Cardiac muscle cell (in vitro differentiated cells and primary cell): ENCODE measurements at regions not wholly inside any gene's neighbourhood (a gene's known extent, or its start where the extent isn't known, plus 50 kb on each side); places are given as distances from the start of the nearest gene placed in this dataset.
A peak's percentile ranks its signal among the peaks of the same experiment; 100 is the strongest.

Experiments
- DNase-seq, 2 donors: peaks; one replicate each; pipeline versions ENCODE4 v3.0.0 to v3.0.0-alpha.2; 2010 to 2017; ENCODE audit warnings: low read depth in 1 of 2, low spot score in 1 of 2
- H3K27ac ChIP-seq: fragments of 200-600 bp; sonication (generic); 2 replicates; pipeline ENCODE4 v1.5.1; 2016
- H3K27me3 ChIP-seq: fragments of 200-600 bp; sonication (generic); 2 replicates; pipeline ENCODE4 v1.6.0; 2016; ENCODE audit warnings: control low read depth
- H3K36me3 ChIP-seq: fragments of 200-600 bp; sonication (generic); 2 replicates; pipeline ENCODE4 v1.5.1; 2016; ENCODE audit warnings: control low read depth
- H3K4me1 ChIP-seq: fragments of 200-600 bp; sonication (generic); 2 replicates; pipeline ENCODE4 v1.8.1; 2017; ENCODE audit warnings: low read depth, mild to moderate bottlenecking, mixed run types
- H3K4me3 ChIP-seq: fragments of 200-600 bp; sonication (generic); 2 replicates; pipeline ENCODE4 v1.5.1; 2016; ENCODE audit warnings: mild to moderate bottlenecking
- H3K9me3 ChIP-seq: fragments of 200-600 bp; sonication (generic); 2 replicates; pipeline ENCODE4 v1.5.1; 2017; ENCODE audit warnings: low read depth, mild to moderate bottlenecking, control low read depth
- CTCF ChIP-seq: IDR thresholded peaks from 2 replicates; pipeline ENCODE4 v1.5.1; 2012; ENCODE audit warnings: low read depth, mild to moderate bottlenecking, low read length

- Histone ChIP-seq H3K9me3 (no peaks in the 10 kb centered on the region), H3K27ac (no peak overlapping the region), H3K36me3 (no peaks in the 10 kb centered on the region), H3K4me1 (peaks cover 12% of the 10 kb centered on the region), H3K27me3 (no peaks in the 10 kb centered on the region), H3K4me3 (no peak overlapping the region)
- no peak for TF ChIP-seq CTCF
- no peak for DNase-seq
Measured at GRCh38 chr3:23116081-23116837, 86.9 kb upstream of the UBE2E2 start.

- H3K4me3 ChIP-seq: no peak overlapping the region
- no peaks in the 10 kb centered on the region for H3K36me3 ChIP-seq
- H3K9me3 ChIP-seq: no peaks in the 10 kb centered on the region
- DNase-seq: no peak
- no peak overlapping the region for H3K27ac ChIP-seq
- H3K27me3 ChIP-seq: no peaks in the 10 kb centered on the region
- TF ChIP-seq CTCF: no peak
- H3K4me1 ChIP-seq: peaks cover 12% of the 10 kb centered on the region
Measured at GRCh38 chr3:23117856-23118255, 85.3 kb upstream of the UBE2E2 start.

GRCh38 chr3:23127196-23127595 is 75.9 kb upstream of the UBE2E2 start:
- no peak for DNase-seq
- Histone ChIP-seq H3K4me3 (no peak overlapping the region), H3K9me3 (no peaks in the 10 kb centered on the region), H3K4me1 (peaks cover 15% of the 10 kb centered on the region), H3K36me3 (no peaks in the 10 kb centered on the region), H3K27me3 (no peaks in the 10 kb centered on the region), H3K27ac (no peak overlapping the region)
- no peak for TF ChIP-seq CTCF

GRCh38 chr3:23128655-23129054 is 74.5 kb upstream of the UBE2E2 start:
- no peaks in the 10 kb centered on the region for H3K36me3 ChIP-seq
- no peak for TF ChIP-seq CTCF
- H3K27ac ChIP-seq: no peak overlapping the region
- DNase-seq: no peak
- H3K4me1 ChIP-seq: peaks cover 15% of the 10 kb centered on the region
- no peaks in the 10 kb centered on the region for H3K27me3 ChIP-seq
- no peaks in the 10 kb centered on the region for H3K9me3 ChIP-seq
- H3K4me3 ChIP-seq: no peak overlapping the region

- Histone ChIP-seq H3K27me3 (no peaks in the 10 kb centered on the region), H3K36me3 (no peaks in the 10 kb centered on the region), H3K9me3 (no peaks in the 10 kb centered on the region), H3K27ac (peak overlapping the region; percentile 27), H3K4me1 (peaks cover 15% of the 10 kb centered on the region), H3K4me3 (no peak overlapping the region)
- no peak for TF ChIP-seq CTCF
- peak; percentile 3 to 15 for DNase-seq
Measured at GRCh38 chr3:23129117-23129516, 74.0 kb upstream of the UBE2E2 start.

- peak in 1 of 2 donors; percentile 9 for DNase-seq
- H3K27ac ChIP-seq: no peak overlapping the region
- no peak for TF ChIP-seq CTCF
Measured at GRCh38 chr3:23129817-23130216, 73.3 kb upstream of the UBE2E2 start.

More at GRCh38 chr3:23129817-23130216, 73.3 kb upstream of the UBE2E2 start:
- Histone ChIP-seq H3K9me3 (no peaks in the 10 kb centered on the region), H3K36me3 (no peaks in the 10 kb centered on the region), H3K4me1 (peaks cover 15% of the 10 kb centered on the region), H3K4me3 (no peak overlapping the region), H3K27me3 (no peaks in the 10 kb centered on the region)
